GM18517 (cell line): ENCODE measurements at regions not wholly inside any gene's neighbourhood (a gene's known extent, or its start where the extent isn't known, plus 50 kb on each side); places are given as distances from the start of the nearest gene placed in this dataset.
"Not testable (repeated sequence)": the region's sequence is repeated elsewhere in the genome, so short reads cannot be mapped to it uniquely, and the experiment has no call there.

Experiments used
- ATAC-seq: cut with Tn5 transposase; IDR thresholded peaks from one replicate; pipeline ENCODE4 v1.9.1; 2021; ENCODE audit warnings: mild to moderate bottlenecking, moderate library complexity; ENCODE audit not compliant: unreplicated experiment

DNA sequence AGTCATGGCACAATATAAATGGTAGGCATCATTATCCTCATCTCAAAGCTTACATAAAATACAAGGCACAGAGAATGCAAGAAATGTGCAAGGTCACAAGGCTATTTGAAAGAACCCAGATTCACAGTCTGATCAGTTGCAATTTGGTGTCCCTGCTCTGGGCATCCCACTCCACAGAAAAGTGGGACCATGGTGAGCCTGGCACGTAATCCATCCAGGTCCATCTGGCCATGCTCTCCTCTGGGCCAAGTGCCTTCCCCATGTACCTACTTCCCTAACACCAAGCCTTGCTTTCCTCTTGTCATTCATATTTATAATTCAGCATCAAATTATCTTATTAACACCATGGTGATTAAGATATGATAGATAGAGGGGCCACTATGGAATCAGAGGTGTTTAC is 390.0 kb downstream of the CDH11 start:
- ATAC-seq = no peak

- ATAC-seq = no peak
Measured at GRCh38 chr16:64730261-64730660, 391.6 kb downstream of the CDH11 start.

DNA sequence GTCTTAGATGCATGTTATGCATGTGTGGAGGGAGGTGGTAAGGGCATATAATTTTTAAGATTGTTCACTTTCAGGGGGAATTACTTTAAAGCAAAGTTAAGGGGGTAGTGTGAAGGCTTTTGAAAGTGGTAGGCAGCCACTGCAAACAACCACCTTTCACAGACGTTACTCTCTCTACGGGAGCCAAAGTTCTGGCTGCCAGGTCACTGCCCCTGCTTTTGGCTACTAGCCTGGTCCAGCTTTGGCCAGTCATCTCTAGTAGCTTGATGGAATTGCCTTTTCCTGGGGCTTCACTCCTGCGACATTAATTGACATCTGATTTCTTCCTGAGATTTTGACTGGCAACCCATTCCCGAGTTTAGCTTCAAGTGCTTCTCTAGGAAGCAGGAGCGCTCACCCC is 397.5 kb downstream of the CDH11 start:
- ATAC-seq = no peak

GRCh38 chr16:64718486-64718885 is 403.4 kb downstream of the CDH11 start:
- no peak for ATAC-seq

GRCh38 chr16:64717871-64718270 is 404.0 kb downstream of the CDH11 start:
- ATAC-seq = no peak

- ATAC-seq = no peak
Measured at GRCh38 chr16:64715624-64716023, 406.2 kb downstream of the CDH11 start.

GRCh38 chr16:64712026-64712425 is 409.8 kb downstream of the CDH11 start:
- ATAC-seq = no peak

GRCh38 chr16:64711596-64711995 is 410.3 kb downstream of the CDH11 start:
- no peak for ATAC-seq

GRCh38 chr16:64711026-64711425 is 410.8 kb downstream of the CDH11 start:
- ATAC-seq = no peak

GRCh38 chr16:64705443-64705842 is 416.4 kb downstream of the CDH11 start:
- ATAC-seq = no peak

GRCh38 chr16:64704386-64704785 is 417.5 kb downstream of the CDH11 start:
- no peak for ATAC-seq

- no peak for ATAC-seq
Measured at GRCh38 chr16:64702415-64702814, 419.4 kb downstream of the CDH11 start.

- ATAC-seq = no peak
Measured at GRCh38 chr16:64700628-64701027, 421.2 kb downstream of the CDH11 start.

DNA sequence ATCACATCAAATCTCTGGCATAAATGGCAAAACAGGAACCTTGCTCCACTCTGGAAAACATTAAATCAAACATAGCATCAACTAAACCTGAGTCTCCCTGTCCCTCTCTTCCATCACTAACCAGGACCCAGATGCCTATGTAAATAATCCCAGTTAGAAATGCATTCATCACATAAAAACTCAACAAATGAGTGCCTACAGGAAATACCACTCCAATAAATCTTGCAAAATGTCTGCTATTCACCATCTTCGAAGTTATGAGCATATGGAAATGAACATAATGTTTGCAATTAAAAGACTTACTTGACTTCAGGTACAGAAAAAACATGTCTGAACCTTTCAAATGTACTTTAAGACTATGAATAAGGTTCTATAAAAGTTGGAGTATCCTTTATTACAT is 425.0 kb downstream of the CDH11 start:
- ATAC-seq = no peak

DNA sequence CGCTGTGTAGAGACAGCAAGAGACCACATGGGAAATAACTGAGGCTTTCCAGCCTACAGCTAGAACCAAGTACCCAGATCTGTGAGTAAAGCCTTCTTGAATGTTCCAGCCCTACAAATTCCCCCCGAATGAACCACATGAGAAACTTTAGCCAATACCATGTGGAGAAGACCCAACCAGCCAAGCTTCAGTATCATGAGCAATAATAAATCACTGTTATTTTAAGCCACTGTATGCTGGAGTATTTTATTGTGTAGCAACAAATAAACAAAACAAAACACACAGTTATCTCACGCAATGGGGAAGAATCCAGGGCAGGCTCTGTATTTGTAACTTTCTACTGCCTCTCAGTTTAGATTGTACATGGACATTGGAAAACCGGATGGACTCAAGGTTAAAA is 426.2 kb downstream of the CDH11 start:
- no peak for ATAC-seq

DNA sequence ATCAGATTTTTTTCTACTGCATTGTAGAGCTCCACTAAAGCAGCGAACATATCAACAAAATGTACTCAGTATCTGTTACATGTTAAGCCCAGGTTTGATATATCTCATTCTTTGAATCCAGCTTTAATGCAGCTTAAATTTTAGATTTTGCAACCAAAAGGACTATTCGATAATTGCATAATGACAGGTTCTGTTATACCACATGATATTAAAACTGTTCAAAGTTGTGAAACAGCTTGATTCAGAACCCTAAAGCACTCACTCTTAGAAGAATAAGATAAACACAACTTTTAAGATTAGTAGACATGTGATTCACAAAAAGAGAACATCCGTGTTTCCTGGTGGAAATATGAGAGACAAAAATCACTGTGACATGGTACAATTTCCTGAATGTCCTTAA is 427.9 kb downstream of the CDH11 start:
- no peak for ATAC-seq

DNA sequence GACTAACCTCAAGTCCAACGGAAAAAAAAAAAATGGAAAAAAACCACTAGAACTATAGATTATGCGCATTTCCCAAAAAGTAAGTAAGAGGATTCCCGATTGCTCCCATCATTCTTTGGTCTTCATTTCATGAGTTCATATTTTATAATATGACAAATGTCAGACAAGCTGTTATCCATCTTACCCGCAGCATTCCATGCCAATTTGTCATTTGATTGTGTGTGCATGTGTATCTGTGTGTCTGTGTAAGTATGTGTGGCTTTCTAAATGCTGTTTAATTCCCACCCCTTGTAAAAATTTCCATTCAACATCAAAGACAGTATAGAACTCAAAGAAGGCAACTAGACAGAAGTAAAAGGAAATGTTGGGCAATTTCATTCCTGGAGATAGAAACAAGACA is 434.1 kb downstream of the CDH11 start:
- ATAC-seq = no peak

DNA sequence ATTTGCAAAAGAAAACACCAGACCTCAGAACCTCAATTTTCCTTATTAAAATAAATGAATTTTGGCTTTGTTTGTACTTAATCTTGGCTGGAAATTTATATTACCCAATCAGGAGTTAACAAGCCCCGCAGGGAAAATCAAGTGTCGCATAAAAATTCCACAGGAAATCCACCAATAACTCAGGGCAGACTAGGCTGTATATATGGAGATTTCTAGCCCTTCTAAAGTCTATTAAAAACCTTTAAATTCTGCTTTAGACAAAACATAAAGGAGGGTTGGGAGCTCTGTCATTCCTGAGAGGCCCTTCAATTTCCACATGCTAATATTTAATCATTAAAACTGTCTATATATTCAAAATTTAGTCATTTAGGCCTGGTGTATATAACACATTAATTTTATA is 434.7 kb downstream of the CDH11 start:
- ATAC-seq = no peak

GRCh38 chr16:64679976-64680690 is 441.7 kb downstream of the CDH11 start:
- ATAC-seq = no peak

DNA sequence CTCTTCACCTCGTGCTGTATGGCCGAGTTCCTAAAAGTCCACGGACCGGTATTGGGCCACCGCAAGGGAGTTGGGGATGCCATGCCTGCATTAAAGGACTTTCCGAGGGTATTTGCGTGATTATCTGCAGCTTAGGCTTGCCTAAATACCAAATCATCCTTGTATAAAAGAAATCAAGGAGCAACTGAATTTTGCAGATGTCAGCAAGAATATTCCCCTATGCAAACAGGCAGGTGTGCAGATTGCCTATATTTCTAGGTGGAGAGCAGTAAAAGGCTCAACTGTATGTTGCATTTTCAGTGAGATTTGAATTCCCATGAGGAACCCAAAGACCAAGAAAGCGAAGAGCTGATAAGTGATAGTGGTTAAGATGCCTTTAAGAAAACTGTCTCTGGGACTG is 452.3 kb downstream of the CDH11 start:
- no peak for ATAC-seq

- ATAC-seq = no peak
Measured at GRCh38 chr16:64667334-64667877, 454.5 kb downstream of the CDH11 start.

DNA sequence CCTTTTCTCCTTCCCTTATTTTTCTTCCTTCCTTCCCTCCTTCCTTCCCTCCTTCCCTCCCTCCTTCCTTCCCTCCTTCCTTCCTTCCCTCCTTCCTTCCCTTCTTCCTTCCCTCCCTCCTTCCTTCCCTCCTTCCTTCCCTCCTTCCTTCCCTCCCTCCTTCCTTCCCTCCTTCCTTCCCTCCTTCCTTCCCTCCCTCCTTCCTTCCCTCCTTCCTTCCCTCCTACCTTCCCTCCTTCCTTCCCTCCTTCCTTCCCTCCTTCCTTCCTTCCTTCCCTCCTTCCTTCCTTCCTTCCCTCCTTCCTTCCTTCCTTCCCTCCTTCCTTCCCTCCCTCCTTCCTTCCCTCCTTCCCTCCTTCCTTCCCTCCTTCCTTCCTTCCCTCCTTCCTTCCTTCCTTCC is 459.6 kb downstream of the CDH11 start:
- not testable (repeated sequence) for ATAC-seq

DNA sequence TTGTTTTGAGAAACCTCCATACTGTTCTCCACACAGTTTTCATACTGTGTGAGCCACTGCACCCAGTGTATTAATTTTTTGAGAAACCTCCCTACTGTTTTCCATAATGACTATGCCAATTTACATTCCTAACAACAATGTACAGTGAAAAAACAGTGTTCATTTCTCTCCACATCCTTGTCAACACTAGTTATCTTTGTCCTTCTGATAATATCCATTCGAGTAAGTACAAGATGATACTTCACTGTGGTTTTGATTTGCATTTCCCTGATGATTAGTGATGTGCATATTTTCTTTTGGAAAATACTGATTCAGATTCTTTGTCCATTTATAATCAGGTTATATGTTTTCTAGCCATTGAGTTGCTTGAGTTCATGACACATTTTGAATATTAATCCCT is 462.0 kb downstream of the CDH11 start:
- no peak for ATAC-seq
